HG03521 (cell line): ENCODE measurements at regions not wholly inside any gene's neighbourhood (a gene's known extent, or its start where the extent isn't known, plus 50 kb on each side); places are given as distances from the start of the nearest gene placed in this dataset.
A peak's percentile ranks its signal among the peaks of the same experiment; 100 is the strongest.
"Not testable (repeated sequence)": the region's sequence is repeated elsewhere in the genome, so short reads cannot be mapped to it uniquely, and the experiment has no call there.

Experiments
- ATAC-seq: cut with Tn5 transposase; IDR thresholded peaks from one replicate; pipeline ENCODE4 v1.9.1; 2021; ENCODE audit warnings: mild to moderate bottlenecking, moderate library complexity; ENCODE audit not compliant: unreplicated experiment

DNA sequence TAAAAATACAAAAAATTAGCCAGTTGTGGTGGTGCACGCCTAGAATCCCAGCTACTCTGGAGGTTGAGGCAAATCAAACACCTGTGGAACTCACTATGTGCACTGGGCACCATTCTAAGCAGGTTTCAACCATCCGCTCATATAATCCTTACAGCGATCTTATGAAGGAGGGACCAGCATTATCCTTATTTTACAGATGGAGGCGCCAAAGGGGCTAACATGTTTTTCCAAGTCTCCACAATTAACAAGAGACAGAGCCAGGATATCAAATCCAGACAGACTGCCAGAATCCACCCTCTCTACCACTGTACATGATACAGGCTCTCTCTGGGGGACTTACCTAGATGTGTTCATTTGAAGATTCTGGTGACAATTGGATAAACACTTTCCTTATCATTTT is 479.0 kb downstream of the XYLT1 start:
- ATAC-seq: no peak

- ATAC-seq: no peak
Measured at GRCh38 chr16:16992975-16993765, 477.6 kb downstream of the XYLT1 start.

DNA sequence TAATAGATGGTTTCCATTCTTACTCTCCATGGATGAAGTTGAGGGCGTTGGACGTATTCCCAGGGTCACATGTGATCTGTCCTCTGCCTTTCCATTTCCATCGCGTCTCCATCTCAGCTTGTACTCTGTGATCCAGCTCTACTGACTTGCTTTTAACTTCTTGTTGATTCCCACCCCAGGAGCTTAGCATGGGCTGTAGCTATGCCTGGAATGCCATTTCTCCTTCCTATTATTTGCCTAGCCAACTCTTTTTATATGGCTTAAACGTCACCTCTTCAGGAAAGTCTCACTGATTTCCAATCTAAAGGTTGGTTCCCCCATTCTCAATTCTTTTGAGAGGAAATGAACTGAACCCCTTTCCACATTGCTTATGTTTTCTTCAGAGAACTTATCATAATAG is 475.9 kb downstream of the XYLT1 start:
- ATAC-seq: no peak

- no peak for ATAC-seq
Measured at GRCh38 chr16:16996827-16997226, 473.9 kb downstream of the XYLT1 start.

- ATAC-seq: no peak
Measured at GRCh38 chr16:16997349-16997748, 473.4 kb downstream of the XYLT1 start.

DNA sequence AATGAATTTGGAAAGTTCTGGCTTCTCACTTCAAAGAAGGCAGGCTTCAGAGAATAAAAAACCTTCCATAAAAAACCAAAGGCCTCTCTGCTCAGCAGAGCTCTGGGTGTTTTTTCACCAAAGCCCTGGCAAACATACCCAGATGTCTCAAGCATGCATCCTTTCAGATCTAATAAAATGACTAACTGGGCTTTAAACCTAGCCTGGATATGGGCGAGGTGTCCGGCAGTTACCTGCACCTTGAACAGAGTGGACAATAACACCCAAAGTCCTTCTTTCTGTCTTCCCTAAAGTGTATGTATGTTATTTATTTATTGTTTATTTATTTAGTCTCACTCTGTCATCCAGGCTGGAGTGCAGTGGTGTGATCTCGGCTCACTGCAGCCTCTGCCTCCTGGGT is 469.3 kb downstream of the XYLT1 start:
- ATAC-seq: no peak

DNA sequence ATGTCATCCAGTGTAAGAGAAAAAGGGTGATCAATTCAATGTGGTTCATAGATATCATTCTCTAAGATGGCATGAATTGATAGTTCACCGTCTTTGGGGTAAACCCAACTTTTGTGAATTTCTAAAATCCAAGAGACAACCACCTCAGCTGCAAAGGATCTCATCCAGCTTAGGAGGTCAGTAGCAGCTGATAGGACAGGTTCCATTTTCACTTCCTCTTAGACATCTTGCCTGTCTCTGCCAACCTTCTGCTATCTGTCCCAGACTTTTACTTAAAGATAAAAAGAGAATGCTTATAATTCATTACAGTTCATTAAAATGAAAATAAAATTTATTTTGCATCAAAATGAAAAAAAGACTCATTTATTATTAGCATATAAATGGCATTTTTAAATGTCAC is 468.2 kb downstream of the XYLT1 start:
- no peak for ATAC-seq

DNA sequence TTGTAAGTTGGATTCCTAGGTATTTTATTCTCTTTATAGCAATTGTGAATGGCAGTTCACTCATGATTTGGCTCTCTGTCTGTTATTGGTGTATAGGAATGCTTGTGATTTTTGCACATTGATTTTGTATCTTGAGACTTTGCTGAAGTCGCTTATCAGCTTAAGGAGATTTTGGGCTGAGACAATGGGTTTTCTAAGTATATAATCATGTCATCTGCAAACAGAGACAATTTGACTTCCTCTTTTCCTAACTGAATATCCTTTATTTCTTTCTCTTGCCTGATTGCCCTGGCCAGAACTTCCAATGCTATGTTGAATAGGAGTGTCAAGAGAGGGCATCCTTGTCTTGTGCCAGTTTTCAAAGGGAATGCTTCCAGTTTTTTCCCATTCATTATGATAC is 464.8 kb downstream of the XYLT1 start:
- not testable (repeated sequence) for ATAC-seq

DNA sequence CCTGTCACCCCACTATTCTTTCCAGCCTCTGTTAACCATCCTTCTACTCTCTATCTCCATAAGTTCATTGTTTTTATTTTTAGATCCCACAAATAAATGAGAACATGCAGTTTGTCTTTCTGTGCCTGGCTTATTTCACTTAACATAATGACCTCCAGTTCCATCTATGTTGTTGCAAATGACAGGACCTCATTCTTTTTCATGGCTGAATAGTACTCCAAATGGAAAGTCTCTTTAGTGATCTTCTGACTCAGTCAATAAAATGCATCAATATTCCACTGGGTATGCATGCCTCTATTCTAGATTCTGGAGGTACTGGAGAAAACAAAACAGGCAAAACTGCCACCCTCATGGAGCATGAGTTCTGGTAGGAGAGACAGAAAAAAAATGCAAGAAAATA is 459.0 kb downstream of the XYLT1 start:
- no peak for ATAC-seq

GRCh38 chr16:17013038-17013437 is 457.7 kb downstream of the XYLT1 start:
- ATAC-seq: no peak

- no peak for ATAC-seq
Measured at GRCh38 chr16:17014484-17015121, 456.2 kb downstream of the XYLT1 start.

- no peak for ATAC-seq
Measured at GRCh38 chr16:17015702-17016101, 455.1 kb downstream of the XYLT1 start.

DNA sequence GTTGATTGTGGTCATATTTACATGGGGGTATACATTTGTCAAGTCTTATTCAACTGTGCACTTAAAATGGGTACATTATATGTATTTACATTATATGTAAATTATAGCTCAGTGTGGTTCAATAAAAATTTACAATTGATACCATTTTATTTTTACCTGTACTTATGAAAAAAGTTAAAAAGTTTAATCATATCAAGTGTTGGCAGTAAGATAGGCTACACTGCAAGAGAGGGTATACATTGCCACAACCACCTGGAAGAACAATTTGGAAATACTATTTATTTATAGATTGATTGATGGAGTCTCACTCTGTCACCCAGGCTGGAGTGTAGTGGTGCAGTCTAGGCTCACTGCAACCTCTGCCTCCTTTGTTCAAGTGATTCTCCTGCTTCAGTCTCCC is 453.3 kb downstream of the XYLT1 start:
- ATAC-seq: no peak

DNA sequence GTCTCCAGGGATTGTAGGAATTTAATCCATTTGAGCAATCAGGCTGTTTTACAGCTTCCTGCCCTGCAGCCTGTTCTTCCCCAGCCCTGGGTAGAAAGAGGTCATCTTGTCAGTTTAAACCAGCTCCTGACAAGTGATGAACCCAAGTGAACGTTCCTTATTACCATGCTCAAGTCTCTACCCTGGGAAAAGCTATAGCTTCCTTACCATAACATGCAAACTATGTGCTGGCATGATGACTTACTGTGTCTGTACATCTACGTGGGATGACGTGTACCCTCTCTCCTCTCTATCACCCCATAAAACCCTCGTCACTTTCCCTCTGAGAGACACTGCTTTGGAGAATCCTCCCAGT is 452.2 kb downstream of the XYLT1 start:
- no peak for ATAC-seq

DNA sequence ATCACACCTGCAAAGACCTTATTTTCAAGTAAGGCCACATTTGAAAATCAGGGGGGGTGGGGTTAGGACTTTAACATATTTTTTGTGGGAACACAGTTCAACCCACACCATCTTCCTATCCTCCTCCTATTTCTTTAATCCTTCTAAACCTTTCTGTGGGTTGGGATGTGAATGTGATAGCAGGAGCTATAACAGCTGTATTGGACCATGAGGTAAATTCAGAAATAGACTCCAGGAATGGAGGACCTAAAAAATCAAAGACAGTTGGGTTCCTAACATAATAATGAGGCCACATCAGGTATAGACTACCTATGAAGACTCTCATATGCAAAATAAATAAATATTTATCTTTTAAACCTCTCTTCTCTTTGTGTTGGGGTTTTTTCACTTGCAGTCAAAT is 451.4 kb downstream of the XYLT1 start:
- ATAC-seq: no peak

DNA sequence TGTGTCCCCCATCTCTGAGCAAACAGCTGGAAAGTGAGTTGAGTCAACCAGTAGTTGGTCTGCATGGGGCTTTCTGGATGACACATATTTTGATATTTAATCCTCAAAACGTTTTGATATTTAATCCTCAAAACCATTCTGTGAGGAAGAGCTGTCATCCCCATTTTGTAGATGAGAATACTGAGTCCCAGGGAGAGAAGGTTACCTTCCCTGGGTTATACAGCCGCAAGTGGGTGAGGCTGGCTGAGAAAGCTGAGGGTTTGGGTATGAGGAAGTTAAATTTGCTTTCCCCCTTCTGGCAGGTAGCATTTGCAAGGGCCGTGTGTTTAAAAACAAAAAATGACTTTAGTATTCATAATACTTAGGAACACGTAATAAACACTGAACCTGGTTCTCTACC is 447.2 kb downstream of the XYLT1 start:
- ATAC-seq: no peak

DNA sequence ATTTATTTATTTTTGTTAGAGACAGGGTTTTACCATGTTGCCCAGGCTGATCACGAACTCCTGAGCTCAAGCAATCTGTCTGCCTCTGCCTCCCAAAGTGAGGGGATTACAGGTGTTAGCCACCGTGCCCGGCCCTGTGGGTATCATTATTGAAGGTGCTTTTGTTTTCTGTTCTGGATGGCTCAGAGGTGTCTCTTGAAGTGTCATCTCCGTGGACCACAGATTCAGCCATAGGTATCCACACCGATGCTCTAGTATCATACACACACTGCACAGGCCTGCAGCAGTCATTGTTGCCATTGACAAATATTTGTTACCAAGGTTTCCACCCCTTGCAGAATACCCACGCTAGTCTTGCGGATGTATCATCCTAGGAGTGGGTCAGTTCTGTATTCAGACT is 446.2 kb downstream of the XYLT1 start:
- no peak for ATAC-seq

DNA sequence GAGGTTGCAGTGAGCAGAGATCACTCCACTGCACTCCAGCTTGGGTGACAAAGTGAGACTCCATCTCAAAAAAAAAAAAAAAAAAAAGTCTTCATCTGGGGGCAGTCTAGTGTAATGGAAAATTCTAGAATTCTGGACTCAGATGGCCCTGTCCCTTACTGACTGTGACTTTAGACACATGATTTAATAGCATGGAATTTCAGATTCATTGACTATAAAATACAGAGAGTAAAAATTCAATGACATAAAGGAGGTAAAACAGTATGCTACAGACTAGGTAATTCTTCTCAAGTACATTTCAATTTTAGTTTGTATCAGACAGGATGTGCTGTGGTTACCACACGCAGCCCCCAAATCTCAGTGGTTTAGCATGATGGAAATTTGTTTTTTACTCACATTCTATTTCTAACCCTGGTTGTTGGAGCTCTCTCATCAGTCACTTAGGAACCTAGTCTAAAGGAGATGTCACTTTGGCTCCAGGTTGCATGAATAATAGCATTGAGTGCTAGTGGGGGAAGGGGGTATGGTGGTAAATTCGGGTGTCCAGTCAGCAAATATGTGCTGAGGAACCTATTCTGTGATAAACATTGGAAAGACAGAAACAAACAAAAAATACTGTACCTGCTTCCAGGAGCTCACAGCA is 444.0 kb downstream of the XYLT1 start:
- ATAC-seq: peak; percentile 86

GRCh38 chr16:17027488-17028129 is 443.2 kb downstream of the XYLT1 start:
- ATAC-seq: no peak

DNA sequence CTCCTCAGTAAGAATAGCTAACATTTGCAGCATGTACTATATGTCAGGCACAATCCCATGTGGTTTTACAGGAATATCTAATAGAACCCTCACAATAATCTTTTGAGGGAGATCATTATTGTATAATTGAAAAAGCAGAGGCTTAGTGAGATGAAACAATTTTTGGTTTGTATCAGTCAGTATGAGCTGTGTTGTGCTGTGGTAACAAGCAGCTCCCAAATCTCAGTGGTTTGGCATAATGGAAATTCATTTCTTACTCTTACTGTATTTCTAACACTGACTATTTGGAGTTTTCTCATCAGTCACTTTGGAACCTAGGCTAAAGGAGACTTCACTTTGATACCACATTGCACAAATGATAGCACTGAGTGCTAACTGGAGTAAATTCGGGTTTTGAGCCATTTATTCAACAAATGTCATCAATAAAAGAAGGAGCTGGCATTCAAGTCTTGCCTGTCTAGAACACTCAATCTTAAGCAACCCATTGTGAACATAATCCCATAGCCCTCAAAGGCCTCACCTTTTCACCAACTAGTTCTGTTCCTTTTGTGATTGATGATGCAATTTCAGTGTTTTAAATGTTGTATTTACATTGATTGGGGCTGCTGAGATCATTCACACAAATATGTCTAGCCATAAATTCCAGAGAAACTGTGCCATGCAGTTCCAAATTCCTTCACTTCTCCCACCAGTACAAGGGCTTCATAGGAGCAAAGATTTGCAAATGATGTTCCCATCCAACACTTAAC is 441.0 kb downstream of the XYLT1 start:
- no peak for ATAC-seq
